Spleen (tissue), 11 donors: ENCODE measurements at regions not wholly inside any gene's neighbourhood (a gene's known extent, or its start where the extent isn't known, plus 50 kb on each side); places are given as distances from the start of the nearest gene placed in this dataset.

Source experiments
- DNase-seq: peaks from one replicate; pipeline ENCODE4 v3.0.0-alpha.2; 2020
- H3K27ac ChIP-seq, 8 donors: fragments of 200-600 bp; sonication (generic) in 7 of 8; 1 replicate in 4 of 8; 2 replicates in 4 of 8; pipeline versions ENCODE4 v1.5.0 to v1.8.0; 2016 to 2021; ENCODE audit warnings: inconsistent platforms in 4 of 8, mild to moderate bottlenecking in 4 of 8, moderate library complexity in 1 of 8
- H3K27me3 ChIP-seq, 7 donors: fragments of 200-600 bp; sonication (generic) in 6 of 7; replicated peaks in 1 of 7; 1 replicate in 4 of 7; 2 replicates in 3 of 7; pipeline versions ENCODE4 v1.5.0 to v1.8.0; 2016 to 2021; ENCODE audit warnings: inconsistent platforms in 3 of 7, mild to moderate bottlenecking in 1 of 7
- H3K36me3 ChIP-seq, 6 donors: fragments of 200-600 bp; sonication (generic) in 5 of 6; 1 replicate in 4 of 6; 2 replicates in 2 of 6; pipeline versions ENCODE4 v1.5.0 to v1.8.0; 2016 to 2021; ENCODE audit warnings: inconsistent platforms in 2 of 6
- H3K4me1 ChIP-seq, 6 donors: fragments of 200-600 bp; sonication (generic) in 5 of 6; 1 replicate in 3 of 6; 2 replicates in 3 of 6; pipeline versions ENCODE4 v1.5.0 to v1.8.0; 2016 to 2021; ENCODE audit warnings: inconsistent platforms in 3 of 6
- H3K4me3 ChIP-seq, 8 donors: fragments of 200-600 bp; sonication (generic) in 7 of 8; 1 replicate in 4 of 8; 2 replicates in 4 of 8; pipeline versions ENCODE4 v1.5.0 to v1.8.0; 2016 to 2021; ENCODE audit warnings: inconsistent platforms in 4 of 8, mild to moderate bottlenecking in 4 of 8, moderate library complexity in 2 of 8
- H3K9me3 ChIP-seq, 8 donors: fragments of 200-600 bp; sonication (generic) in 7 of 8; 1 replicate in 4 of 8; 2 replicates in 4 of 8; pipeline versions ENCODE4 v1.5.0 to v1.8.0; 2016 to 2021; ENCODE audit warnings: inconsistent platforms in 4 of 8
- CTCF ChIP-seq, 11 experiments: fragments of 200-600 bp in 7 of 11; fragments of 450-650 bp in 4 of 11; sonication (generic) in 4 of 11; IDR thresholded peaks in 8 of 11; conservative IDR thresholded peaks in 3 of 11; 1 replicate in 7 of 11; 2 replicates in 4 of 11; pipeline versions ENCODE4 v1.4.0 to v1.8.0; 2016 to 2021; ENCODE audit warnings: antibody characterized with exemption in 11 of 11, inconsistent platforms in 4 of 11, mild to moderate bottlenecking in 1 of 11
- POLR2A ChIP-seq, 3 donors: fragments of 450-650 bp; IDR thresholded peaks; one replicate each; pipeline ENCODE4 v1.5.1; 2017; ENCODE audit warnings: antibody characterized with exemption in 3 of 3, mild to moderate bottlenecking in 1 of 3
- POLR2AphosphoS5 ChIP-seq, 3 donors: sonication (generic); formaldehyde crosslinking; IDR thresholded peaks; one replicate each; pipeline ENCODE4 v1.5.1; 2017; ENCODE audit warnings: antibody characterized with exemption in 3 of 3
- WGBS, 5 donors: extraction: QIAGEN DNeasy Blood & Tissue Kit in 3 of 5; methylation state at CpG; one replicate each; pipeline versions ENCODE4 v1.1.5 to v1.1.7; 2013 to 2018; 5-methylcytosine and 5-hydroxymethylcytosine counted together
- intact Hi-C: fragments of 100-400 bp; cut with DNase I; formaldehyde crosslinking; loops from one replicate; pipeline ENCODE4 v1.15.0; 2023; ENCODE audit warnings: low total_unique reads
- donor health status: healthy with polysubstance abuse.
- donor health status: DM: no; HTN: no; CAD: no; lungs with moderate emphysema.
- donor health status: DM: no; HTN: no; CAD: no.
- donor health status: Bipolar disorder and iron deficiency.
- donor health status: healthy.
- donor health status: DM: no; HTN: no; CAD: no.
- donor health status: DM: yes; HTN: yes; CAD: no.

- no peak for DNase-seq
- intact Hi-C loops: no loop called here
- Histone ChIP-seq H3K27me3 (peaks cover 0 to 25% (median 0%) of the 10 kb centered on the region in 7 donors), H3K4me1 (peaks cover 0 to under 1% (median 0%) of the 10 kb centered on the region in 6 donors), H3K9me3 (no peaks in the 10 kb centered on the region), H3K4me3 (no peak overlapping the region), H3K27ac (no peak overlapping the region), H3K36me3 (no peaks in the 10 kb centered on the region)
- 50 to 62% (median 52%) methylated on average over 11 to 14 of the region's 14 CpGs for WGBS, 5 donors
- TF ChIP-seq POLR2A (IDR thresholded peaks at IDR 0.05): no peak
- TF ChIP-seq POLR2AphosphoS5 (IDR thresholded peaks at IDR 0.05): no peak
- TF ChIP-seq CTCF (IDR thresholded peaks at IDR 0.05 in 8 of 11, conservative IDR thresholded peaks at IDR 0.05 in 3 of 11): no peak
These were observed 197.1 kb downstream of the UACA start for GRCh38 chr15:70566047-70566835.

GRCh38 chr15:70563561-70564095, 199.7 kb downstream of the UACA start:
- DNase-seq: no peak
- TF ChIP-seq CTCF (IDR thresholded peaks at IDR 0.05 in 8 of 11, conservative IDR thresholded peaks at IDR 0.05 in 3 of 11) (no peak), POLR2A (IDR thresholded peaks at IDR 0.05) (no peak), POLR2AphosphoS5 (IDR thresholded peaks at IDR 0.05) (no peak)
- H3K36me3 ChIP-seq: no peaks in the 10 kb centered on the region
- no peaks in the 10 kb centered on the region for H3K9me3 ChIP-seq
- no peak overlapping the region for H3K4me3 ChIP-seq
- WGBS, 5 donors: 86 to 99% (median 93%) methylated on average over 6 of the region's 6 CpGs
- peaks cover 6 to 27% (median 14%) of the 10 kb centered on the region in 6 donors for H3K4me1 ChIP-seq
- peaks cover 0 to 25% (median 0%) of the 10 kb centered on the region in 7 donors for H3K27me3 ChIP-seq
- intact Hi-C loops: no loop called here
- H3K27ac ChIP-seq: no peak overlapping the region

- intact Hi-C loops: no loop called here
- Histone ChIP-seq H3K27ac (no peak overlapping the region), H3K27me3 (peaks cover 0 to 25% (median 0%) of the 10 kb centered on the region in 7 donors), H3K9me3 (no peaks in the 10 kb centered on the region), H3K4me1 (peaks cover 6 to 34% (median 17%) of the 10 kb centered on the region in 6 donors), H3K4me3 (no peak overlapping the region), H3K36me3 (no peaks in the 10 kb centered on the region)
- no peak for DNase-seq
- TF ChIP-seq CTCF (IDR thresholded peaks at IDR 0.05 in 8 of 11, conservative IDR thresholded peaks at IDR 0.05 in 3 of 11) (no peak), POLR2AphosphoS5 (IDR thresholded peaks at IDR 0.05) (no peak), POLR2A (IDR thresholded peaks at IDR 0.05) (no peak)
- 78 to 91% (median 83%) methylated on average over 2 of the region's 2 CpGs for WGBS, 5 donors
These were observed 200.5 kb downstream of the UACA start for GRCh38 chr15:70562906-70563305.

- no peak overlapping the region for H3K4me3 ChIP-seq
- H3K4me1 ChIP-seq: peaks cover 6 to 42% (median 17%) of the 10 kb centered on the region in 6 donors
- no peak overlapping the region for H3K27ac ChIP-seq
- no peaks in the 10 kb centered on the region for H3K36me3 ChIP-seq
- 89 to 98% (median 95%) methylated on average over 7 of the region's 7 CpGs for WGBS, 5 donors
- H3K27me3 ChIP-seq: peaks cover 0 to 19% (median 0%) of the 10 kb centered on the region in 7 donors
- H3K9me3 ChIP-seq: no peaks in the 10 kb centered on the region
- TF ChIP-seq POLR2A (IDR thresholded peaks at IDR 0.05): no peak
- TF ChIP-seq POLR2AphosphoS5 (IDR thresholded peaks at IDR 0.05): no peak
- TF ChIP-seq CTCF (IDR thresholded peaks at IDR 0.05 in 8 of 11, conservative IDR thresholded peaks at IDR 0.05 in 3 of 11): no peak
- no peak for DNase-seq
- intact Hi-C loops: no loop called here
These were observed 201.5 kb downstream of the UACA start for GRCh38 chr15:70561885-70562284.
